ENCODE measurements at regions not wholly inside any gene's neighbourhood (a gene's known extent, or its start where the extent isn't known, plus 50 kb on each side); places are given as distances from the start of the nearest gene placed in this dataset.
"Not testable (repeated sequence)": the region's sequence is repeated elsewhere in the genome, so short reads cannot be mapped to it uniquely, and the experiment has no call there.

DNA sequence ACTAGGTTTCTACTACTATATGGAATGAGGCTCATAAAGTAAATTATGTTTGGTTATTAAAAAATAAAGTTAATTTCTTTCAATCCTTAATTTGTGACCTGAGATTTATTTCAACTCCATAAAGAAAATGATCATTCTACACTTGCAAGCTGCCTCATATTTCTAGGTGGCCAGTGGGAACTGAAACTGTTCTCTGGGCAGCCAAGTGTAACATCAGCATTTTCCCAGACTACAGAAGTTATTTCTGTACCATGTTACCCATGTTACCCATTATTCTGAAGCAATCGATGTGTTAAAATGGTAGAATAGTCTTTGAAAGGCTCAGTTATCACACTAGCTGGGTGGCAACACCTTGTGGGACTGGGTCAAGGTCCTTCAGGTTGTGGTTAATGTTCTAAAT is 139.3 kb upstream of the FBXO11 start:
- DNase-seq, result no peak

DNA sequence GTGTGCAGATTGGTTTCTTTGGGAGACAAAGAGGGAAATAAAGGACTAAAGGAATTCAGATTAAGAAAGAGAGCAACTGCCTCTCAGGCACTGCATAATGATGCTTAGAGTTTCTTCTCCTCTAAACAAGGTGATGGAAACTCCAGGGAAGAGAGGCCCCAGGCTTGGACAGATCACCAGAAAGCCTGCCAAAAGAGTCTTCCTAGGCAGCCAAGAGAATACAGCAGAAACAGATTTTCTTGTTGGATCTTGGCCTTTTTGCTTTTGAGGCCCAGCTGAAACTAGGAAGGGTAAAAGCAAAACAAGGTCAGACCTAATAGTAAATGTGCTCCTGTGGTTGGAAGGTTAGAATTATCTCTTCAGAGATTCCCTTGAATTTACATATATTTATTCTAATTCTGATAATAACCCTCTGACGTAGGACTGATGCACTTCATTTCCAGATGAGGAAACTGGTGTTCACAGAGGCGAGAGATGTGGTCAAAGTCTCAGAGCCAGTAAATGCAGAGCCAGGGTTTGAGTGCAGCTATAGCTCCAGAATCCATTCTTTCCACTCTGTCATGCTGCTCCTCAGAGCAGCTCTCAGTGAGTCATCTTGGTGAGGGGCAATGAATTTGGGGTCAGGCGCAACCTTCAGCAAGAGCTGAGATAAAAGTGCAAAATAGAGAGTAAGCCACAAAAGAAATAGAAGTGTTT is 142.3 kb upstream of the FBXO11 start:
- no peak for DNase-seq

DNA sequence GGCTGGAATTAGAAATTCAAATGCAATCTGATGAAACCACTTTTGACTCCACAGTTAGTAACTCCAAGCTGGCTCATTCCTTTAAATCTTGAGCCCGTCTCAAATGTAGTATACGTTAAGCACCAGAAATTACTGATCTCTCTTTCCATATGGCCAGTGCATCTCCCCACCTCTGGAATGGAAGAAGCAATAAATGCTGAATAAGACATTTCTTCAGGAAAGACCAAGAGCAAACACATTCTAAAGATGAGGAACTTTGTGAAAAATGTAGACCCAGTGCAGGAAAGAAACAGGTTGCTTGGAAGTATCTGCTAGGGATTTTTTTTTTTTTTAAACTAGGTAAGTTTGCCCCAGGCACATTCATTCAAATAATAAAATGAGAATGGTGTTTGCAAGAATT is 143.1 kb upstream of the FBXO11 start:
- DNase-seq, result no peak

DNA sequence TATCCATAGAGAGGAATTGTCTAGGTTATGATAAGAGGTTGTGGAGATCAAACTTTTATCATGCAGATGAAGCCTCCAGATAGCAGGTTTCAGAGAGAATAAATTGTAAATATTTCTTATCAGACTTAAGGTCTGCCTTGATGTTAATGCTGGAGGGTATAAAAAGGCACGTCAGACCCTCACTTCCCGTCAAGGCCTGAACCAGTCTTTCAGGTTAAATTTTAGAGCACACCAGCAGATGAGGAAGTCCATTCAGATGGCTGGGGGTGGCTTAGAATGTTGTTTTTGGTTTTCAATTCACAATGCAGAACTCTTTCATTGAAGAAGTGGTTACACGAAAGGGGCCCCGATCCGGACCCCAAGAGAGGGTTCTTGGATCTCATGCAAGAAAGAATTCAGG is 144.4 kb upstream of the FBXO11 start:
- no peak for DNase-seq

DNA sequence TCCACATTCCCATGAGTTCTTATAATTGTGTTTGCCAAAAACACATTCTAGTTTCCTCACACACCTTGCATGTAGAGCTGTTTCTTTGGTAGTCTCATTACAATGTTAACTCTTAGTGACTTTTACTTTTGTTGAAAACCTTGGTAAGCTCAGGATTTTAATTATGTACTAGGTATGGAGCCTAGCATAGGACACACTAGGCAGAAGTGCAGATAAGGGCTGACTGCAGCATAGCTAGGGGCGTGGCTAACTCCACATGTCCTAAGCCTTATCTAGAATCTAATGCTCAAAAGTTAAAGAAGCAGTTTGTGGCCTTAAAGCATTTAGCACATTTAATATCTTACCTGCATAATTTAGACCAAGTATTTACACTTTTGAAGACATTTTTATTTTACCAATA is 153.7 kb upstream of the FBXO11 start:
- DNase-seq, result no peak

DNA sequence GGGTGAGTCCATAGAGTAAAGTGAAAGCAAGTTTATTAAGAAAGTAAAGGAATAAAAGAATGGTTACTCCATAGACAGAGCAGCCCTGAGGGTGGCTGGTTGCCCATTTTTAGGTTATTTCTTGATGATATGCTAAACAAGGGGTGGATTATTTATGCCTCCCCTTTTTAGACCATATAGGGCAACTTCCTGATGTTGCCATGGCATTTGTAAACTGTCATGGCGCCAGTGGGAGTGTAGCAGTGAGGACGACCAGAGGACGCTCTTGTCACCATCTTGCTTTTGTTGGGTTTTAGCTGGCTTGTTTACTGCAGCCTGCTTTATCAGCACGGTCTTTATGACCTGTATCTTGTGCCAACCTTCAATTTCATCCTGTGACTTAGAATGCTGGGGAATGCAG is 155.4 kb upstream of the FBXO11 start:
- not testable (repeated sequence) for DNase-seq

DNA sequence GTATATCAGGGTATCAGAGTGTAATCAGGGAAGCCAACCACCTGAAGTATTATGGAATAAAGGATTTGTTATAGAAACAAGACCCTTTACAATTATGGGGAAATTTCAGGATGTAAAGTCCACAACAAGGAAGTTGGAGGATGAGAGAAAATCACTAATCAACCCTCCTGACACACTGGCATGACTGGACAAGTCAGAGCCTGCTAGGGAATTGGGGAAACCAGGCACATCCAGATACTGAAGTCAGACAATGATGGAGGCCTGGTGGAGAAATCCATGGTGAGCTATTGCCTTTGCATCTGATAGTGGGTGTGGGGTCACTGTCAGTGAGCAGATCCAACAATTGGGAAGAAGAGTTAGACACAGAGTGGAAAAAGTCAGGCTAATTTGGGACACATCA is 158.8 kb upstream of the FBXO11 start:
- DNase-seq, result no peak

DNA sequence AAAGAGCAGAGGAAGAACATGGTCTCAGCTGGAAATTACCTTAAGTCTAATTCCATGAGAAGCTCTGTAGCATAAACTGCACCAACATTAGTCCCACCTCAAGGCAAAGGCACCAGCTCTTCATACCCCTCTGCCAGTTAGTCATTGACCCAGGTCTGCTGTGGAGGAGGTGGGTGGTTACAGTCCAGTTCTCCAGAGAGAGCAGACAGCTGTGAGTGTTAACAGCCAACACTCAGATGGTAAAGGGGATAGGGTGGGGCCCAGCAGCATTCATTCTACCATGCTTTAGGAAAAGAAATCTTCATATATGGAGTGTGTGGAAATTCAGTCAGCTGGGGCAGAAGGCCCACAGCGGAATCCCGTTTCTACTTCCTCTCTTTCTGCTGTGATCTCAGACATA is 159.7 kb upstream of the FBXO11 start:
- DNase-seq, result no peak

DNA sequence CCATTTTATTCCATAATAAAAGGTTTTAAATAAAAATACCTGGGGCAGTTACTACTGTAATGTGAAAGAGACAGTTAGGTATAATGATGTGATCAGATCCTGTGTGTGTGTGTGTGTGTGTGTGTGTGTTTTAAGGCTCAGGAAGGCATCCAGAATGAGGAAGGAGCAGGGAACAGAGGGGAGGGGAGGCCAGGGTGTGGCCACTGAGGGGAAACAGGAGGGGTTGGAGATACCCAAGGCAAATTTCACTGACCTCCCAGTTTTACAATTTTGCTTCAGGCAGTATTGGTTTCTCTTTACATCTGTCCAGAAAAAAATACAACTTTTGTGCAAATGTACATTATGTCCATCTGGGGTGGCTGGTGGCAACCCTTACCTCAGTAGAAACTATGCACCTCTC is 163.5 kb upstream of the FBXO11 start:
- DNase-seq, result no peak

DNA sequence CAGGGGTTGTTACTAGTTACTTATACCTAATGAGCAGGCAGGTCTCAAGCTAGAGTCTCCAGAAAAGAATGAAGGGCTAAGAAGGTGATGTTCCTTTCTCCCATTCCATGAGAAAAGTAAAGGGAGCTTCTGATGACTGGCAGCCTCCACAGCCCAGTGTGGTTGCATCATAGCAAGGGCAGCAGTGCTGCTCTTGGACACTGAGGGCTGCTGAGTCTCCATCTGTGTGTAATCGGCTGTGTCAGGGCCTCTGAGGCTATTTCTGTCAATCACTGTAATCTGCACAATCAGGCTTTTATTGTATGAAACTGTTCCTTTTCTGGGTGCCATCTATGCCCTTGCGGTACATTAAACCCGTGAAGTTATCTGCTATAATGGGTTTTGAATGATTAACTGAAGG is 164.1 kb upstream of the FBXO11 start:
- DNase-seq, result no peak

DNA sequence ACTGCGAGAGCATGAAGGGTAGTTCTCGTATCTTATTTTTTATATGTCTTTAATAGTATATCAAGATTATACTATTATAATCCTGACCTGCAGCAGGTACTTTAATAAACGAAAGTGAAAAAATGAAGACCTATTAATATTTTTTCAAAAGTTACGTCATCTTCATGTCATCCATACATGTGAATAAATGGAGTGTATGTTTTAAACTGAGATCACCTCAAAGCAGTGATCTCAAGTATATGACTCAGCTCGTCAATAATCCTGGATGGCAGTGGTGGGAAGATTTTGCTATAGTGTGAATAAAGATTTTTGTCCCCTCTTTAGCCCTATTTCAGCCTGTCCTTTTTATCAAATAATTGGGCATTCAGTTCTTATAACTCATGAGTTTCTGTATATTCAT is 166.3 kb upstream of the FBXO11 start:
- DNase-seq, result no peak

DNA sequence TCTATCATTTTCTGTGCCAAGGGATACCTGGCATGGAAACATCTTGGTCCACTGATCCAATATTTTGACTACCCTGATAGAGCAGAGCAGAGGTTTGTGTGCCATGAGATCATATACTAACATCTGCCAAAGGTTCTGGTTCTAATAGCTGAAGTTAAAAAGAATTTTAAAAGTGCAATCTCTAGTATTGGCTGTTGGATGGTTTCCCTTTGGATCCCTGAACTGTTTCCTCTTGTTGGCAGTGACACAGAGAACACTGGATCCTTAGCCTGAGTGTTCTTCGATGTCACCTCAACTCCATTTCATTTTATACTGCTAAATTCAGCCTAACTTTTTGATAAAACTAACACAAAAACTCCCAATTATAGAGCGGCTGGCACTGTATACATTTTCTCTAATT is 169.3 kb upstream of the FBXO11 start:
- no peak for DNase-seq

DNA sequence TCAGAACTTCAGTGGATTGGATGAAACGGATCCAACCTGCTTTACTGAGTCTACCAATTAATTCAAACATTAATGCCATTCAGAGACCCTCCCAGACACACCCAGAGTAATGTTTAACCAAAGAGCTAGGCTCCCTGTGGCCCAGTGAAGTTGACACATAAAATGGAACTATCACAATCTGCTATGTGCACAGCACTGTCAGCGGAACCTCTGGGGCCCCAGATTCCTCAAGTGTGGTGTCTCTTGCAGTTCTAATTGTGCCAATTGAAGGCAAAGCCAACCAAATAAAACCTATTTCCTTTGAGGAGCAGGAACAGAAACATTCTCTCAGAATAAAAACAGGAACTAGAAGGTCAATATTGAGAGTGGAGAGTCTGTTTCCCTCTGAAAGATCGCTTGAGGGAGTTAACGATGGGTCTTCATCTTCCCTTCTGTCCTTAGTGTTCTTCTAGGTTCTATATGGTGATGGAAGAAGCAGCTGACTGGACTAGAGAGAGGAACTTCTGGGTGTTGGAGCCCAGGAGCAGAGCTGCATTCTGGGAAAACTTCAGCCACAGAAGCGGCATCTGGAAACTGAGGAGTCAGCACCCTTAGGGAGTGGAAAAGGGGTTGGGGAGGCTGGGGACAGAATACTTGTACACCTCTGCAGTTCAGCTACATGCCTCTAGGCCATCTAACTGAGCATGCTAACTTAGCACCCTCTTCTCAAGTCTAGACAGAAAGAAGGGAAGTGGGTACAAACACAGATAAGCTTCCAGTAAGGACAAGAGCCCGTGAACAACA is 174.4 kb upstream of the FBXO11 start:
- DNase-seq, result no peak

DNA sequence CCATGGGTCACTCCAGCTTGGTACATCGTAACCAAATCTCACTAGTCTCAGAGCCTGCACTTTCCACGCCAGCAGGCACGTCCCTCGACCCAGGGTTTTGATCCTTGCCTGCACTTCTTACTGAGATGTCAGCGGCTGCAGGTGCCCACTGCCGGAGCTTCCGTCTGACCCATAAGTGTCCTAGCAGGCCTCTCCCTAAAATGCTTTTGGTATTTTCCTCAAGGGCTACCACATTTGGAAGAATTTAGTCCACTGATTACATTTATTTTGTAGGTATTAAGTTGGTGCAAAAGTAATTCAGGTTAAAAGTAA is 175.0 kb upstream of the FBXO11 start:
- no peak for DNase-seq

DNA sequence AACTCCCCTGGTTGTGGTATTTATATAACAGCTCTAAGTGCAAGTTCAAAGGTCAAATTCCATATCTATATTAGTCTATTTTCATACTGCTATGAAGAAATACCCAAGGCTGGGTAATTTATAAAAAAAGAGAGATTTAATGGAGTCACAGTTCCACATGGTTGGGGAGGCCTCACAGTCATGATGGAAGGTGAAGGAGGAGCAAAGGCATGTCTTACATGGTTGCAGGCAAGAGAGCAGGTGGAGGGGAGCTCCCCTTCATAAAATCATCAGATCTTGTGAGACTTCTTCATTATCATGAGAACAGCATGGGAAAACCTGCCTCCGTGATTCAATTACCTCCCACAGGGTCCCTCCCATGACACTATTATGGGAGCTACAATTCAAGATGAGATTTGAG is 179.6 kb upstream of the FBXO11 start:
- no peak for DNase-seq

DNA sequence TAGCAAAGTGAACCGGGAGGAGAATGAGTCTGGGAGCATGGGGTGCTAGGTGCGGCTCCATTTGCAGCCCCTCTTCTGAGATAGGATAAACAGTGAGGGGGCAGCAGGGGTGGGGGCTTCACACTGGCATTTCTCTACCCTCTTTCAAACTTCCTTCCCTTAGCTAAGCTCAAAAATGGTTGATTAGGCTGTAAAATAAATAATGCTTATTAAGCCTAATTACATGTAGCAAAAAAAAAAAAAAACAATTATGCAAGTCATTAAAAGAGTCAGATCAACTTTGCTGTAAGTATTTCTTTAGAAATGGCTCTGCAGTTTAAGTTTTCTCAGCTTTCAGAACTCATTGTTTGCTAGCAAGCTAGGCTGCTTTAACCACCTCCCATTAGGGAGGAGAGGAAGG is 182.7 kb upstream of the FBXO11 start:
- DNase-seq, result no peak

DNA sequence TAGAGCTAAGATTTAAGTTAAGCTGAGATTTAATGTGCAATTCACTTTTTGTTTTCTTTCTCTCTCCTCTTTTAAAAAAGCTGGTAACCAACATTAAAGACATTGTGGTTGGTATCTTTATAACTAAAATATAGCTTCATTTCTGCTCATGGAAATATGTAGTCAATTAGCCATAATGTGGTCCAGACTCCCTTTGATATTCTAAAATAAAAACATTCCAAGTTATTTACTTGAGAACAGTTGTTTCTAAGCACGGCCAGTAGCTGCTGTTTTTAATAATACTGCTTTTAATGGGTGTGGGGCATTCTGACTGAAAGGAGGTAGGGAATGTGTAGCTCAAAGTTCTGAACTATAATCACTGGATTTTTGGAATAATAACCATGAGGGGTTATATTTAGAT is 183.3 kb upstream of the FBXO11 start:
- DNase-seq, result no peak

DNA sequence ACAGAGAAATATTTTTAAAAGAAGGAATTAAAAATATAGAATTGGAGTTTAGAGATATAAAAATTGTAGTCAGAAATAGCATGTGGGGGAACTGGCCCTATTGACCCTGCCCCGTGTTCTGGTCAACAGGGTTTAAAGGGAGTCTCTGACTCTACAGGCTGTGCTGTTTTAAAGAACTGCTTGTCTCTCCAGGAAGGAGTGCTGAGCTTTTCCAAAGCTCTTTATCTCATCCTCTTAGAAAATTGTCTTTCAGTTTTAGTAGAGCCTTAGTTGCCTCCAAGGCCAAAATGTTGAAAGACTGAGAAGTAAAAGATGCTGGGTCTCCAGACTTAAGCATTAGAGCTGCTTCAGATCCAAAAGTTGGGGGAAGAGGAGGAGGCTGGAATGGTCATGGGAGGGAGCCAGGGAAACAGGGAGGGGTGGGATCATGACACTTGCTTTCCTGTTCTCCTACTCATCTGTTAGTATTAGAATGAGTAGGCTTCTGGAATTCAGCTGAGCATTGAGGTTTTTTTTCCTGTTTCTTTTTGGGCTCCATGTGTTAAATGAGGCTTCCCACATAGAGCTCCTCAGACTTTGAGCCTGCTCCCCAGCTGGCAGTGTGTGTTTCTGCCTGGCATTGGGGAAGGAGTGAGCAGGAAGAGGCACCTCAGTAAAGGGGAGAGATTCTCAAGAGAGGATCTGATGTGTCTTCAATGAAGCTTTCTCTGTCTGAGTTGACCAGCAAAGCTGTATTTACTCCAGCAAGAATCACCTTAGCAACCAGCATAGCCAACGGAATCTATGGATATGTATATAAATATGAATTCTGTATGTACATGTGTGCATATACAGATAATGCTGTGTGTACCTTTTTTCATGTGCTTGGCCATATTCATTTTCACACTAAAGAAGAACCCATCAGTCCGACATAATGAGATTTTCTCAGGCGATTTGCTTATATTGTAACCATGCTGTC is 186.8 kb upstream of the FBXO11 start:
- no peak for DNase-seq

DNA sequence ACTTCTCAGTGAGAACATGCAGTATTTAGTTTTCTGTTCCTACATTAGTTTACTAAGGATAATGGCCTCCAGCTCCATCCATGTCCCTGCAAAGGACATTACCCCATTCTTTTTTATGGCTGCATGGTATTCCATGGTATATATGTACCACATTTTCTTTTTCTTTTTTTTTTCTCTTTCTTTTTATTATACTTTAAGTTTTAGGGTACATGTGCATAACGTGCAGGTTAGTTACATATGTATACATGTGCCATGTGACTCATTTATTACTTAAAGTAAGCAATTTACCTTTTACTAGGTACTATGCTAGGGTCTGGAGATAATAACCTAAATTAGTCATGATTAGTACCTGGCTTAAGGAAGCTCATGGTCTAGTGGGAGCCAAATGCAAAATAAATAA is 190.5 kb upstream of the FBXO11 start:
- not testable (repeated sequence) for DNase-seq

DNA sequence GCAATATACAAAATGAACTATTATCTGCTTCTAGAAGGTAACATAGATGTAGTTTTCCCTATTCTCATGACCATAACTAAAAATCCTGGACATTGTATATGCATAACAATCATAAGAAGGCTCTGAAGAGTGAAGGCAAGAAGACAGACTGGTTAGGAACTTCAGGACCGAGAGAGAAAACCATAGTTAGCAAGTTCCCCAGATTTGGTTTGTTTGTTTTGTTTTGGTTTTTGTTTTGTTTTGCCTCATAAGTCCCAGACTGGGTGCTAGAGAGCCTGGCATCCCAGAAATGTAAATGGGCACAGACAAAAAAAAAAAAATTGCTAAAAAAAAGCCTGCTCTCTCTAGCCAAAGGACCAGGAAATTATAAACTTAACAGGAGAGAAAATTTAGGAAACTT is 192.2 kb upstream of the FBXO11 start:
- DNase-seq, result no peak

DNA sequence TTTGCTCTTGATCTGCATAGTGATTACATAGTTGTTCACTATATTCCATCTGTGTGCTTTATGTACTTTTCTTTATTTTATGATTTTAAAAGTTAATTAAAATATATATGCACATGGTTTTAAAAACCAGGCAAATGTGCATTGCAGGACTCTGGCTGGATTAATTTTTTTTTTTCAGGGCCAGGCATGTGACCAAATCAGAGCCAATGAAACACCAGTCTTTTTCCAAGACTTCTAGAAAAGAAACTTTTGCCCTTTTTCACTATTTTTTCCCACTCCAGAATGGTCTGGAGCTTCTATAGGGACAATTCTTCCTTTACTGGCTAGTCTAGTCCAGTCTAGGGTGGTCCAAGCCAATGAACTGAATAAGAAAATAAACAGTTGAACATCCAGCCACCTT is 198.1 kb upstream of the FBXO11 start:
- no peak for DNase-seq

DNA sequence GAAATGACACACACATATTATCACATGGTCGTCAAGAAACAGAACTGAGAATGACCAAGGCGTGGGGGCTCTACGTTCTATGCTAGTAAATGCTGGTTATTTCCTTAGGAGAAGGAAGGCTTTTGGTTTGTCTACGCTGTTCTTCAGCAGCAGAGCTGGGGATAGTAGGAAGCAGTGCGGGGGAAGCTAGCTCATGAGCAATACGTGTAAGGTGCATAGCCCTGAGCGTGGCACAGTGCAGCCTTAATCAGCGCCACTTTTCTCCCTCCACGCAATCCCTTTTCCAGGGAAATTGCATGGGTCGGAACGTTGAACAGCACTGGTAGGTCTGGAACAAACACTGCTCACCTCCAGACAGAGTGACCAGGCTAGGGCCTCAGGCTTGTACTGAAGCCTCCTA is 199.6 kb upstream of the FBXO11 start:
- no peak for DNase-seq

DNA sequence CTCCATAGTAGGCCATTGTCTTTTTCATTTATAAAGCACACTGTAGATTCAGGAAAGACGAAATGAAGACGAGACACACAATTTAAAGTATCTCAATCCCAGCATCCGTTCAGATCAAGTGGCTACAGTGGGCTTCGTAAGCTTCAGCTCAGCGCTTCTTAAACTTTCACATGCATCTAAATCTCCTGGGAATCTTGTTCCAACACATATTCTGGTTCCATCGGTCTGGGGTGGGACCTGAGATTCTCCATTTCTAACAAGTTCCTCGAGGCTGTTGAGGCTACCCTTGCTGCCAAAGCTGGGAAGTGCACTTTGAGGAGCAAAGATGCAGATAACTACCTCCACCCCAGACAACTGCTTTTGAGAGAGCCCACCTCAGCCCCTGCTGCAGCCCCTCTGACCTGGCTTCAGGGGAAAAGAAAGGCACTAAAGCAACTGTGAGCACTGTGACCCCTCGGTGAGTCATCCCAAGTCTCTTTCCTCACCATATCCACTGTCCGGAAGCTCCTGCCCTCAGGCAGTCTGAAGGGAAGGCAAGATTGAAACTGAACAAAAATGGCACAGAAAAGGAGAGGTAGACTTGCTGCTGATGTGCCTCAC is 201.1 kb upstream of the FBXO11 start:
- no peak for DNase-seq

DNA sequence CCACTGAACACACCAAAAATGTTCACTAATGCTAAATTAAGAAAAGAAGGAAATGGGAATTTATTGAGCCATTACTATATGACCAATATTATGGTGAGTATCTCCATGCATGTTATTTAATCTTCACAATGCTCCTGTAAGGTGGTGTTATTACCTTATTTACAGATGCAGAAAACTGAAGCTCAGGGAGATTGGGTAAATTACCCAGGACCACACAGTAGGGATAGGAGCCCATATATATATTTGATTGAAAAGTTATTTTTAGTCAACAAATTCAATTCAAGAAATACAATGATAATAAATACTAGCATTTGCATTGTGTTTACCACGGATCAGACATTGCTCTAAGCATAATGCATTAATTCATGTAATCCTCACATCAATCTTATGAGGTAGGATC is 202.2 kb upstream of the FBXO11 start:
- DNase-seq, result no peak

All from activated naive CD4-positive, alpha-beta T cell treated with anti-CD3 and anti-CD28 coated beads, Interleukin-2, amount 50 U/mL, for 16 hours (primary cell).